ENCODE measurements at regions not wholly inside any gene's neighbourhood (a gene's known extent, or its start where the extent isn't known, plus 50 kb on each side); places are given as distances from the start of the nearest gene placed in this dataset.

GRCh38 chr22:47995264-47995627 lies 1232.8 kb downstream of the TBC1D22A start:
- no peak overlapping the region for H3K4me3 ChIP-seq
- H3K4me1 ChIP-seq: no peaks in the 10 kb centered on the region
- 85 to 88% methylated on average over 16 to 17 of the region's 17 CpGs for WGBS, 2 donors
- H3K27me3 ChIP-seq: no peaks in the 10 kb centered on the region
- H3K36me3 ChIP-seq: no peaks in the 10 kb centered on the region
- DNase-seq (ENCODE audit: low spot score in 2 of 2): no peak
- H3K9me3 ChIP-seq: no peaks in the 10 kb centered on the region
- TF ChIP-seq EP300 (IDR thresholded peaks at IDR 0.05) (no peak), POLR2A (IDR thresholded peaks at IDR 0.05) (no peak), CTCF (IDR thresholded peaks at IDR 0.05) (no peak)
- no peak overlapping the region for H3K27ac ChIP-seq

- Histone ChIP-seq H3K36me3 (no peaks in the 10 kb centered on the region), H3K4me3 (no peak overlapping the region), H3K27me3 (no peaks in the 10 kb centered on the region), H3K9me3 (no peaks in the 10 kb centered on the region), H3K27ac (no peak overlapping the region), H3K4me1 (no peaks in the 10 kb centered on the region)
- DNase-seq (ENCODE audit: low spot score in 2 of 2): no peak
- 71 to 78% methylated on average over 11 of the region's 11 CpGs for WGBS, 2 donors
- TF ChIP-seq CTCF (IDR thresholded peaks at IDR 0.05) (no peak), POLR2A (IDR thresholded peaks at IDR 0.05) (no peak), EP300 (IDR thresholded peaks at IDR 0.05) (no peak)
These were observed 1232.3 kb downstream of the TBC1D22A start for GRCh38 chr22:47994601-47995263.

GRCh38 chr22:47994045-47994444 lies 1231.6 kb downstream of the TBC1D22A start:
- Histone ChIP-seq H3K27ac (no peak overlapping the region), H3K9me3 (no peaks in the 10 kb centered on the region), H3K4me1 (no peaks in the 10 kb centered on the region), H3K36me3 (no peaks in the 10 kb centered on the region), H3K4me3 (no peak overlapping the region), H3K27me3 (no peaks in the 10 kb centered on the region)
- 52 to 69% methylated on average over 3 of the region's 3 CpGs for WGBS, 2 donors
- DNase-seq (ENCODE audit: low spot score in 2 of 2): no peak
- TF ChIP-seq CTCF (IDR thresholded peaks at IDR 0.05): no peak
- no peak for TF ChIP-seq EP300 (IDR thresholded peaks at IDR 0.05)
- TF ChIP-seq POLR2A (IDR thresholded peaks at IDR 0.05): no peak

- WGBS, 2 donors: 51 to 52% methylated on average over 3 of the region's 3 CpGs
- H3K9me3 ChIP-seq: peaks cover 0 to 26% (median 7%) of the 10 kb centered on the region in 4 donors
- no peak for TF ChIP-seq CTCF (IDR thresholded peaks at IDR 0.05)
- TF ChIP-seq POLR2A (IDR thresholded peaks at IDR 0.05): no peak
- no peak for TF ChIP-seq EP300 (IDR thresholded peaks at IDR 0.05)
- no peaks in the 10 kb centered on the region for H3K27me3 ChIP-seq
- no peak overlapping the region for H3K4me3 ChIP-seq
- no peak for DNase-seq (ENCODE audit: low spot score in 2 of 2)
- H3K36me3 ChIP-seq: no peaks in the 10 kb centered on the region
- no peaks in the 10 kb centered on the region for H3K4me1 ChIP-seq
- H3K27ac ChIP-seq: no peak overlapping the region
These were observed 1228.0 kb downstream of the TBC1D22A start for GRCh38 chr22:47990481-47990880.

GRCh38 chr22:47987885-47988515 lies 1225.5 kb downstream of the TBC1D22A start:
- Histone ChIP-seq H3K36me3 (no peaks in the 10 kb centered on the region), H3K27ac (no peak overlapping the region), H3K27me3 (no peaks in the 10 kb centered on the region), H3K9me3 (peaks cover 0 to 26% (median 7%) of the 10 kb centered on the region in 4 donors), H3K4me1 (no peaks in the 10 kb centered on the region), H3K4me3 (no peak overlapping the region)
- TF ChIP-seq POLR2A (IDR thresholded peaks at IDR 0.05) (no peak), CTCF (IDR thresholded peaks at IDR 0.05) (no peak), EP300 (IDR thresholded peaks at IDR 0.05) (no peak)
- no peak for DNase-seq (ENCODE audit: low spot score in 2 of 2)
- WGBS, 2 donors: 37 to 40% methylated on average over 2 of the region's 2 CpGs

Measured in tibial nerve (tissue), 4 donors.